NCI-H1417 (cell line): ENCODE measurements at regions not wholly inside any gene's neighbourhood (a gene's known extent, or its start where the extent isn't known, plus 50 kb on each side); places are given as distances from the start of the nearest gene placed in this dataset.
A peak's percentile ranks its signal among the peaks of the same experiment; 100 is the strongest.

Source experiments
- DNase-seq, 3 experiments: peaks; one replicate each; lab custom pipeline; 2025; lab: John Stamatoyannopoulos, UW

DNA sequence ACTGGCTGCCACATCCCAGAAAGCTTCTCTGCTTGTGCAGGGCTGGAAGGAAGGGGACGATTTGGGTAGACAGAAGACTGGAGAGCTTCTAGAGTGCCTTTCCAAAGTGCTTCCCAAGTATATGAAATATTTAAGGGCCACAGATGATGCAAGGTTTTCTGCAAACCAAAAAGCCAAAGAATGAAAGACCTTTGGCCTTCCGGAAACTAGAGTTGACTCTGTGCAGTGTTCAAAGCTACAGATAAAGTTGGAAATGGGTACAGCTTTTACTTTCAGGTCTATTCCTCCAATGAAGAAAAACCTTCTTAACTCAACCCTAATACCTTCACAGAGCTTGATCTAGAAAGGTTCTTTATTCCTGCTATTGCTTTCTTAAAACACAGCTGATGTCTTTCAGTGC, 253.0 kb upstream of the KLHL29 start:
- no peak for DNase-seq

DNA sequence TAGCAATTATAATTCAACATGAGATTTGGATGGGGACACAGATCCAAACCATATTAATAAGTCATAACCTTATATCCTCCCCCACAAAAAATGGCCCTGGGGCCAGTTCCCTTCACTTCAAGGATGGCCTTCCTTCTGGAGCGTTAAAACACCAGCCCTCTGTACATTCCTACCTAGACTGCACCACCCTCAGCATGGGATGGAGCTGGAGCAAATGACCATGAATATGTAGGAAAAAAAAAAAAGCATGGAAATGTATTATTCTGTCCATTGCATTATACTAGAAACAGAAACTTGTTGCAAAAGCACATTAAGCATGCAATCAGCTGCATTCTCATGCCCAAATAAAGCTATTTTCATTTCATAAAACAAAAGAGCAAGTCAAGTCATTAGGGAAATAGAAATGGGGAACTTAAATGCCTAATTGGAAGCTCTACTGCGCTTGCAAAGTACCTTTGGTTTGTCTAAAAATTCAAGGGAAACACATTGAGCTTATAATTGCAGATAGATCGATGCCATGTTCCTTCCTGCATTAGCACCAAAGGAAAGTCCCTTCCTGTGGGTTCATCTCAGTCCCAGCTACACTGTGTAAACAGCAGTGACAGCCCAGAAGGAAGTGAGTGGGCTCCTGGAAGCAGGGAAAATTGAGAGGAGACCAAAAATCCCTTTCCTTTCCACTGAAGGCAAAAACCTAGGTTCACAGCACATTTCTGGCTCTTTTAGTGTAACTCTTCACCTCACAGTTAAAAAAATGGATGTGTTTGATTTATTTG, 252.0 kb upstream of the KLHL29 start:
- DNase-seq: no peak

DNA sequence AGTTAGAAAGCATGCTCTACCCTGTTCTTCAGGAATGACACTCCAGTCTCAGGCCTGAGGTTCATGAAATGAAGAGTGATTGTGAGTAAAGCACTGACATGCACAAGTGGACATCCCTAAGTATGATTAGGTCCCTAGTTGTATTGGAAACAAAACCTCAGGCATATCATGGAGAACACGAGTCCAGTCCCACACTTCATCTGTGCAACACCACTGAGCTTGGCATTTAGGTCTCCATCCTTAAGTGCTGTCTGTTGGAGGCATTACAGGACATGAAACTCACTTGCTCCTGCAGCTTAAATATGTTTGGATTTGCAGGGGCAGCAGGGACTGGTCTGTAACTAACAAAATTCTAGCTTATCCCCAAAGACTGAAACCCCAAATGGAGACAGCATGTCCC, 250.3 kb upstream of the KLHL29 start:
- DNase-seq: no peak

DNA sequence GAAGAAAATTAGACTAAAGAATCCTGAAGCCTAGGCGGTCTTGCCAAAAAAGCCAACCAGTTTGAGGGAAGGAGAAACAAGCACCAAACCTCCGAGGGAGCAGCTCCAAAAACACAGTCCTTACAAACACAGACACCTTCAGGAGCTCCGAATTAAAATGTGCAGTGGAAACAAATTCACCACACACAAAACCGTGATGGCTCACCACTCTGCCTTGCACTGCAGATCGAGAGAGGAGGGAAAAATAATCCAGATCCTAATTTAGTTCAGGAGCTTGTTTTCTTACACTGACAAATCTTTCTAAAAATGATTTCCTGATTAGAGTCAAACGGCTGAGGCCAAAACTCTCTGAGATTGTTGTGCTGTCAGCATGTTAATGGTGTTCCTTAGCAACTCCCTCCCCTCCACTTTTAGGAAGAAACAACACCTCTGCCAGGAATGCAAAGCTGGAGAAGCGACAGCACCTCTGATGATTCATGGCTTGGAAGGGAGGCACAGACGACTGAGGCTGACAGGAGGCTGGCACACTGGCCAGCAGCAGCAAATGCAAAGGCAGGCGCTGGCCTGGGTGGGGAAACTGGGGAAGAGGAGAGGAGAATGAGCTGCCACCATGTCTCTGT, 249.4 kb upstream of the KLHL29 start:
- peak in 1 of 3 experiments; percentile 52 for DNase-seq

DNA sequence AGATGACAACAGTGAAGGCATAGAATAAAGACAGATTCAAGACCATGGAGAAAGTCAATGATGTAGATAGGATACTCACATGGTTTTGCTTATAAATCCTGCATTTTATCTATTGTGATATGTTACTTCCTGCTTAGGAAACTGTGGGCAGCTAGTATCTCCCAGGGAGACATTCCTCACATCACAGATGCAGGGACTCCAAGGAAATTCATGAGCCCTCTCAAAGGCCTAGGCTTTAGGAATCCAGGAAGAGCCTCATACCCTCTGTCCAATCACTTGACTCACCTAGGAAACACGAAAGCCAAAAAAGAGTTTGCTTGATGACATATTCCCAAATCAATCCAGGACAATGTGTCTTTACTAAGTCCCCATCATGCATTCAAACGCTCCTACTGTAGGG, 247.8 kb upstream of the KLHL29 start:
- DNase-seq: no peak

DNA sequence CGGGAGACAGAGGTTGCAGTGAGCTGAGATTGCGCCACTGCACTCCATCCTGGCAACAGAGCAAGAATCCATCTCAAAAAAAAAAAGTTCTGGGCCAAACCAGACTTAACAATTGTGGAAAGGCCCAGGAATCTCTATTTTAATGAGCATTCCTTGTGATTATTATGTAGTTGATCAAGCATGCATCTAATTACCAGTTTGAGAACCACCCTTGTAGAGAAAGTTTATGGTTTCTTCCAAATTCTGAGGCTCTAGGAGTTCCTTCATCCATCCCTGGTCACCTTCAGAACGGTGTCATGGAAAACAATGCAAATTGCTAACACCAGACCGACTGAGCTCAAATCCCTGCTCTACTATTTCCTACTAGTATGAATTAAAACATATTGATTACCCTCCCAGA, 246.3 kb upstream of the KLHL29 start:
- no peak for DNase-seq

DNA sequence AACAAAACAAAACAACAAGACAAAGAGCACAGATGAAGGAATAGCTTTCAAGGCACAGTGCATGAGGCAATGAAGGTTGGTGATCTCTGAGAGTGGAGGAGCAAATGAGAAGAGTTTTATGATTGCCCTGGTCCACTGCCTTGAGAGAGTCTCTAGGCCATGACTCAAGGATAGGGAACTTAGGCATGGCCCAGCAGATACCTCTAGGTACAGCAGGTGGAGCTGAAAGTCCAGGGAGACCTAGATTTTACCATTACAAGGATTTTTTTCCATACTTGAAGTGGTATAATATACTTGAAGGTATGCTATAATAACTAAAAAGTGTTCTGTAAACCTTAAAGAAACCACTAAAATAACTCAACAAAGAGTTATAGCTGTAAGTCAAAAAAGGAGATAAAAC, 239.5 kb upstream of the KLHL29 start:
- no peak for DNase-seq

DNA sequence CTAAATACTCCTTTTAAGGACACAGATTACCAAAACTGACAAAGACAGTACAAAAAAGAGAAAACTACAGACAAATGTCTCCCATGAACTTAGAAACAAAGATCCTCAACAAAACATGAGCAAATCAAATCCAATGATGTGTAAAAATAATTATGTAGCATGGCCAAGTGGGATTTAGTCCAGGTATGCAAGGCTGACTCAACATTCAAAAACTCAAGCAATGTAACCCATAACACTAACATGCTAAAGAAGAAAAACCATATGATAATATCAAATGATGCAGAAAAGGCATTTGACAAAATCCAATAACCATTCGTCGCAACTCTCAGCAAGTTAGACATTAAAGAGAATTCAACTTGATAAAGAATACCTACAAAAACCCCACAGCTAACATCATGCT, 239.0 kb upstream of the KLHL29 start:
- DNase-seq: no peak

DNA sequence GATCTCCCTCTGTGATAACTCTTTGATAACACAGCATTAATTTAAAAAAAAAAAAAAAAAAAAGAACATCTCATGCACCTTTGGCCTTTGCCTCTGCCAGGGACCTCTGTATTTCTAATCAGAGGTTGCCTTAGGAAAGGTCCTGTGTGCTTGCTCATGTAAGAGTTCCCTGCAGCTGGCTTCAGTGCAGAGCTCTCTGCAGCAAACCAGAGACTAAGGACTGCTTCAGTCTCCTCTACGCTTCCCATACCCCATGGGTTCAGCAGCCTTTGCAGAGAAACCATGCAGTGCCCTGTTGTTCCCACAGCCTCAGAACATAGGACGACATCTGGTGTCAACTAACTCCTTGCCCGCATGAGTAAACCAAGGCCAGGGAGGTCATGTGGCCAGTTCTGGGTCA, 236.6 kb upstream of the KLHL29 start:
- DNase-seq: no peak

DNA sequence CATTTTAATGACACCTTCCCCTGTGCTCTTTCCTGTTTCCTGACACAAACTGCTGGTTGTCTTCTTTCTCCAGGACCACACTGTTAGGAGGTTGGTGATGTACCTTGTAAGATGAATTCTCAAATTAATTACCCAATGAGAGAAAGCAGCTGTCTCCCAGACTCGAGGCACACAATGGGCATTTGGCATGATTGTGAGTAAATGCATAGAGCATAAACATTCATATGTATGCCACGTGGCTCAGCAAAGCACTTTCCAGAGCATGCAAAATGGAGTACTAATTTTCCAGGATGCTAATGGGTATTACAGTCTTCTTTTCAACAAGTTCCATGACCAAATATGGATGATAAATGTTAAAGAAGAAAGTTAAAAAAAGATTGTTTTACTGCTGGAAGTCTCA, 235.2 kb upstream of the KLHL29 start:
- no peak for DNase-seq

DNA sequence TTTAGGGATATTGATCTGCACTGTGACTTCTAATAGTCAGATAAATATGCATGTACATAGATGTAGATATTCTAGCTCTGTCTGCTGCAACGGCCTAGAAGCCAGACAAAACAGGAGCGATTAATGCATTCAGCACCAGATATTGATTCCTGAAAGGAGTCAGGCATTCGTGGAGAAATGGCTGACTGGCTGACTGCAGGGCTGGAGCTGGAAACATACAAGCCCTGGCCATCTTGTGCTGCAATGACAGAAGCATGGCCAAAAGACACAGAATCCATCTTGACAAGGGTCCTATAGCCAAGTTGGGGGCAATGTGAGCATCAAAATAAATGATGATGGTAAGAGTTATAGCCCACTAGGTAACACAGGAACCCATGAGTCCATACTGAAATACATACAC, 231.5 kb upstream of the KLHL29 start:
- DNase-seq: no peak

DNA sequence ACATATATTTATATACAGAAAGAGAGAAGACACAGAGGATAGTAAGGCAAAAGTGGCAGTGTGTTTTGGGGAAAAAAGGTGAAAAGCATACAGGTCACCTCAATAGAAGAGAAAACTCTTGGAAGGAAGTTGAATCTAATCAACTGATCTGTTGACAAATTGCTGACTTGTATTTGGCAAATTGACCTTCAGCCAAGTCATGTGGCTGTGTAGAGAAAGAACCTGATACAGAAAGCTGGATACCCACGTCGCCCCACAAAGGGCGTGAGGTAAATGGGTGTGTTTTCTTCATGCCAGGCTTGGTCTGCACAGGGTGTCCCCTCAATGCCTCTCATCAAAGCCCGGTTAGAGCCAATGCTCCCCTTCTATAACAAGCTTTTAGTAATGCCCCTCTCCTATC, 230.0 kb upstream of the KLHL29 start:
- DNase-seq: no peak

DNA sequence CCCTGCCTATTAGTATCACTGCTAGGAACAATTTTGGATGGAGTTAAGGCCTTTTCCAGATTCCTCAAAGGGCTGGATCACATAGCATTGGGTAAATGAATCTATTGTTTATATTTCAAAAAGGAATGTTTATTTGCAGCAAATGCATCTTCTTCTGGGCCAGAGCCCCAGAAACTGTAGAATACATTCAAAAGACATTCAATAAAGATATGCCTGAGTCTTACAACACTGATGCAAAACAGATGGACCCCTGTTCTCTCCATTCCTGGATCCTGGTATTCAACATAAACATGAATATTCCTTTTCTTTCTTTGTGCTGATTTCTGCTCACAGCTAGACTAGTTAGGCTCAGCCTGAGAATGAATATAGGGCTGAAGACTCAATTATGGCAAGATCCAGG, 227.2 kb upstream of the KLHL29 start:
- no peak for DNase-seq

DNA sequence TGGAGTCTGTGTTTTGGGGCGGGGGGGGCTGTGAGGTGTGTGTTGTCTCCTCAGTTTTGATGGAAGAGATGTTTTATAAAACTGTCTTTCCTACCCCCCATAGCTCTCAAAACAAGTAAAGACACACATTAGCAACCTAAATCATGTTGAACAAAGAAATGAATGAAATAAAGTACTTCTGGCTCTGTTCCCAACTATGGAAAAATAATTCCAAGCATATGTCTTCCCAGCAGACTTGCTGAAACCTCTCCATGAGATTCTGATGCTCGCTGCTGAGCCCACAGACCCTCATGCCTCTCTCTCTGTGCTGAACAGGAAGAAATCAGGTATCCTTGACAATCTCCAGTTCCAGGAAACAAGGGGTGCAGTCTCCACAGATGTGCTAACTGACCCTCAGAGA, 226.7 kb upstream of the KLHL29 start:
- no peak for DNase-seq

DNA sequence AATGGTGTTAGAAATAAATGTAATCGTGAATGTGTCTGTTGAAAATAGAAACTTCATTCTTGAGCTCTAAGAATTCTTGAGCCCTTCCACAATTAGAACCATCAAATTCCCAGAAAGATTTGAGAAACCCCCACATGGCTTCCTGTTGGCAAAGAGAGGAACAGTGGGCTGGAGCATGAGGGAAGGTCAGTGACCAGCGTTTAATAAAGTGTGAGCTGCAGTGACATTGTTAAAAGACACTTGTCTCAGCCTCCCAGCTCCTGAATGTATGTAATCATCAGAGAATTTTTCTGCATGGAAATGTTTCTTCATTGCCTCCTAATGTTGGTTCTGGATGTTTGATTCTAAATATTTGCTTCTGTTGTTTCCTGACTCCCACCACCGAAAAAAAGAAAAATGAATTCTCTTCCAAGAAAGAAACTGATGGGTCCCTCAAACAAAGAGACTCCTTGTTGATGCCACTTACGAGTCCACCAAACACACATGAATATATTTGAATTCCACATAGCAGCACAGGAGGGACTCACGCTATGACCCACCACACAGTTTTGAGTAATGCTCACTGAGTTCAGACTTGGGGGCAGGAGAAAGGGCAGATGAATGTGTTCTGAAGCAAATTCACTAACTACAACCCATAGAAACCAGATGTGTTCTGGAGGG, 225.1 kb upstream of the KLHL29 start:
- no peak for DNase-seq

DNA sequence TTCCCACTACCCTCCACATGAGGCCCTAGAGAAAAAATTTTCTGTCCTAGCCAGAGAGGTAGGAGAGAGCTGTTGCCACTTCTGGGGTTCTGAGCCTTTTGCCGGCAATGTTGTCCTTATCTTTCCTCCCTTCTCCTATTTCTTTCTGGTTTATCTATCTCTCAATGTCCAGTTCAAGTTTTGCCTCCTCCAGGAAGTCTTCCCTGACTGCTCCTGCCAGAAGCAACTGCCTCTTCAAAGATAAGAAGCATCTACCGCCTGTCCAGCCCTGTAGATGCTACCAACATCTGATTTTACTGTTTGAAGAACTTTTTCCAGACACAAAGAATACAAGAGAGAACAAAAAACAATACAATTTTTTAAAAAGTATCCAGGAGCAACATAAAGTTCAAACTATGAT, 220.8 kb upstream of the KLHL29 start:
- DNase-seq: no peak

DNA sequence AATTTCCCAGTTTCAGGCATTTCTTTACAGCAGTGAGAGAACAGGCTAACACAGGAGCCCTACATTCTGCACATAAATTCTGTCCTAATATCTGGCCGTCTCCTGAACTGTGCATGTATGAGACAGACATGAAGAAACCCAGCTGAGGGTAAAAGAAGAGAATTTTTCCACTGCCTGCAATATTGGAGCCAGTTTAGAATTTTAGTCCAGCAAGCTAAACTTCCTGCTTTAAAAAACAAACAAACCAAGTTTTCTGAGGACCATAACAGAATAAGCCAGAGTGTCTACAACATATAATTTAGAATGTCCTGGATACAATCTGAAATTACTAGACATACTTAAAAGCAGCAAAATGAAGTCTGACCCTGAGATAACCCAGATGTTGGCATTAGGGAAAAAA, 215.1 kb upstream of the KLHL29 start:
- DNase-seq: no peak

DNA sequence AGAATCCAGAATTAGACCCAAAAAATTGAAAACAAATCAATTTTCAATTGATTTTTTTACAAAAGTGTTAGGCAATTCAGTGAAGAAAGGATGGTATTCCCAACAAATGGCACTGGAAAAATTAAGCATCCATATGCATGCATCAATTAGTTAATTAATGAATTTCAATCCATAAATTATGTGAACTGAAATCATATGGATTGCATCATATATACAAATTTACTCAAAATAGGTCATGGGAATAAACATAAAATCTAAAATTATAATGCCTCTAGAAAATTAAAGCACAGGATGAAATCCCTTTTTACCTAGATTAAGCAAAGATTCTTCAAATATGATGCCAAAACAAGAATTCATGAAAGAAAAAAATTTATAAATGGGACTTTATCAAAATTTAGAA, 213.9 kb upstream of the KLHL29 start:
- DNase-seq: no peak

DNA sequence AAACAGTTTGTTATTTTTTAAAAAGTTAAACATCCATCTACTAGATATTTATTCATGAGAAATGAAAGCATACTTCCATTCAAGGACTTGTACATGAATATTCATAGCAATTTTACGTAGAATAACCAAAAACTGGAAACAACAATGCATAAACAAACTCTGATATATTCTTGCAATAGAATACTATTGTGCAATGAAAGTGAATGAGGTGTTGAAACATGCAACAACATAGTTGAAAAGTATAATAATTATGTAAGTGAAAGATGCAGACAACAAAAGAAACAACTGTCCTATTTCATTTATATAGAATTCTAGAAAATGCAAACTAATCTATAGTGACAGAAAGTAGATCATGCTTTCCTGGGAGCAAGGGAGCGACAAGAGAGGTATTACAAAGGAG, 206.6 kb upstream of the KLHL29 start:
- no peak for DNase-seq

DNA sequence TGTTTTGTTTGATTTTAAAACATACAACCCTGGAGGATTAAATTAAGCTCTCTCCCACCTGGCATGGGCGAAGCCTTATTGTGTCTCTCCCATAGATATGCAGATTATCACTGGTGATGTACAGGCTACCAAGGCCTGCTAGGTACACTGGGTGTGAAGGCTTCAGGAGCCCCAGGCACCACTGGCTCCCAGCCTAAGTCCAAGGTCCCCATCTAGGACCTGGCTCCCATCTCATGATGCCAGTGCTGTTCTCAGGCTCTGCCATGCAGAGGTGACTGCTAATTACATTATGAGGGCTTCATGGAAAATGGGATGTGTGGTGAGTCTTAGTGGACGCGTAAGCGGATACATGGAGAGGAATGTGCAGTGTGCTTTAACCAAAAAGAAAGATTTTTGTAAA, 201.2 kb upstream of the KLHL29 start:
- DNase-seq: no peak

DNA sequence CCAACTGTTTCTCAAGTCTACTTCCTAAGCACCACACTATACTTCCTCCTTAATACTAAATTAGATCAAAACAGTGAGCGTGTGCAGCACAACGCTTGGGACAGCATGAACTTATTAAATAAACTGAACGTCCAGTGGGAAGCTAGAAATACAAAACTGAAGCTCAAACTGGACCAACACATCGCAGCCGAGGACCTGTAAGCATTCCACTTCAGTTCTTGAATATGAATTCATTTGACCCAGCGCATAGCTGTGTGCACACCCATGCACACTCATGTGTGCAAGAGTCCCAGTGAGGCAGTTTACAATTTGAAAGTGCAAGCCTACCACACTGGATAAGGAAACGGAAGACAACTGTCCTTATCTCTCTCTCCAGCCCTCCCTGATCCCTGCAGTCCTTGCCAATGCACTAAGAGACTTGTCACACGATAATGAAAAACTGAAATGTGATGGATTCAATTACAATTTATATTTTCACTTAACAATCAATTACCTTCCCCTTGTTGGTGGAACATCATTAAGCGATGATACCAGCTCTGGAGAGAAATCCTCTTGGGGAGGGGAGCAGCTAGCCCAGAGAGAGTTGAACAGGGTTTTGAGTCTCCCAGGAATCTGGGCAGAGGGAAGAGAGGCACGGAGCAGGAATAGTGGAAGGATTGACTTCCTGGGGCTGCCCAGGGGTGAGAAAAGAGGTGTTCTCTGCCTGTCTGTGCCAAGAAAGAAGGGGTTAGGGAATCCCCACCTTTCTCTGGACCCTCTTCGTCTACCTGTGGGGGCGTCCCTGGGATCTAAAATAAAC, 186.5 kb upstream of the KLHL29 start:
- DNase-seq: peak in 1 of 3 experiments; percentile 54

DNA sequence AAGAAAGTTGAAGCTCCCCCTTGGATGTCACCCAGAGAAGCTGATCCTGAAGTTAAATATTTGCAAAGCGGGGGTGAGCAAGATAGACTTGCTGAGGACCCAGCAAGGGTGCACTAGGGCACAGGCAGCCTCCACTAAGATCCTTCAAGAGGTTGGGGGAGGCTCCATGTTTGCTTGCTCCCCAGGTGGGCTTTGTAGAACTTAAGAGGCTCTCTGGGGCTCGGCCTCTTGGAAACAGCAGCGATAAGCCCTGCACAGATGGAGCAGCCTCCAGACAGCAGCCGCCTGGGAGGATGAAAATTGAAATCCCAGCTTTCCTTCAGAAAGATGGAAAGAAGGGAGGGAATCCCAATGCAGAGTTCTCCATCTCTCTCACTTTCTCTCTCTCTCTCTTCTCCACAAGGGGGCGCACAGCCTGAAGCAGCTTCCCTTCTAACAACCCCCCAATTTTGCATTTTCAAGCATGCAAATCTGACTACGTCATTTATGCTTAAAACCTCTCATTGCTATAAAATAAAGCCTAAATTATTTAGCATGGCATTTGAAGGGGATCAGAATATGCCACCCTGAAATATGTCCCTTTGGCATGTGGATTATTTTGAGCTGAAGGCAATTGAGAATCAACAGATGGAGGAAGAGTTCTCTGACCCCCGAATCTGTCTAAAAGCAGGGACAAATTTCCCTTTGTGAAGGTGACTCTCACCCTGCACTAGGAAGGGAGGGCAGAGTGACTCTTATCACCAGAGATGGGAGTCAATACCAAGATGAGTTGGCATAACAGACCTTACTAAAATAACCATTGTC, 185.7 kb upstream of the KLHL29 start:
- peak; percentile 34 to 75 (median 47) for DNase-seq
